K562 (cell line): ENCODE measurements at regions not wholly inside any gene's neighbourhood (a gene's known extent, or its start where the extent isn't known, plus 50 kb on each side); places are given as distances from the start of the nearest gene placed in this dataset.

ENCODE experiments used
- ATAC-seq: fragments of 200-7000 bp; cut with Tn5 transposase; 3 replicates; pipeline ENCODE4 v1.9.1; 2020; ENCODE audit warnings: moderate library complexity
- BruUV-seq: library from RNA; stranded (reverse); fragments of 400-500 nt; replicated peaks from 2 replicates; lab custom pipeline; 2021; lab: Mats Ljungman, UMichigan
- CTCF ChIA-PET: fragments of 300-600 bp; formaldehyde crosslinking; extraction: SDS; loops from one replicate; lab custom pipeline; 2021; ENCODE audit warnings: low intra/inter-chr PET ratio; lab: Yijun Ruan, JAX
- POLR2A ChIA-PET: fragments of 300-600, 350-650 bp; sonication (Branson Sonifier 250); formaldehyde crosslinking; extraction: SDS; loops from one replicate; lab custom pipeline; 2021; ENCODE audit warnings: antibody characterized with exemption, inconsistent platforms; lab: Yijun Ruan, JAX
- DNase-seq, 4 experiments: peaks; one replicate each; pipeline versions ENCODE4 v3.0.0 to v3.0.0-alpha.2; 2011 to 2018; ENCODE audit warnings: low spot score in 3 of 4, mixed read lengths in 3 of 4; ENCODE audit errors: extremely low read depth in 1 of 4
- FAIRE-seq: peaks from 2 replicates; lab custom pipeline; 2011; peaks lifted over from hg19 to GRCh38; lab: Jason Lieb, UNC
- H2AFZ ChIP-seq: 2 replicates; pipeline ENCODE4 v1.6.0; 2011; ENCODE audit warnings: low read depth, low read length, control low read depth, inconsistent platforms
- H3K27ac ChIP-seq: fragments of 200-600 bp; 3 replicates; pipeline ENCODE4 v1.8.0; 2011; ENCODE audit warnings: low read depth, mild to moderate bottlenecking, control low read depth, inconsistent platforms, low read length, moderate library complexity, mixed read lengths; ENCODE audit errors: extremely low read depth
- H3K27me3 ChIP-seq, 2 experiments: fragments of 300-600 bp in 1 of 2; 2 replicates in 1 of 2; 3 replicates in 1 of 2; pipeline versions ENCODE4 v1.6.0 to v1.8.0; 2011; ENCODE audit warnings: inconsistent platforms in 2 of 2, low read length in 2 of 2, mild to moderate bottlenecking in 1 of 2, mixed read lengths in 1 of 2, moderate library complexity in 1 of 2; ENCODE audit not compliant: control insufficient read depth in 2 of 2, insufficient read depth in 2 of 2
- H3K36me3 ChIP-seq: fragments of 300-600 bp; 3 replicates; pipeline ENCODE4 v1.8.0; 2011; ENCODE audit warnings: mild to moderate bottlenecking, low read length, inconsistent platforms; ENCODE audit not compliant: control insufficient read depth, insufficient read depth
- H3K4me1 ChIP-seq, 2 experiments: fragments of 200-600 bp in 1 of 2; replicated peaks in 1 of 2; 2 replicates in 1 of 2; 3 replicates in 1 of 2; pipeline versions ENCODE4 v1.5.1 to v1.8.0; 2011; ENCODE audit warnings: inconsistent platforms in 2 of 2, low read length in 2 of 2, mild to moderate bottlenecking in 1 of 2, mixed read lengths in 1 of 2, moderate library complexity in 1 of 2; ENCODE audit not compliant: control insufficient read depth in 2 of 2, insufficient read depth in 2 of 2
- H3K4me2 ChIP-seq: 2 replicates; pipeline ENCODE4 v1.6.1; 2011; ENCODE audit warnings: low read length, control low read depth, inconsistent platforms, mixed read lengths; ENCODE audit not compliant: insufficient read depth
- H3K4me3 ChIP-seq: fragments of 200-600 bp; sonication (generic), shearing (Covaris generic); 2 replicates; pipeline ENCODE4 v1.5.1; 2016; ENCODE audit warnings: control low read depth, inconsistent platforms
- H3K79me2 ChIP-seq: fragments of 200-600 bp; 3 replicates; pipeline ENCODE4 v1.8.0; 2011; ENCODE audit warnings: low read length, inconsistent platforms; ENCODE audit not compliant: control insufficient read depth, insufficient read depth
- H3K9ac ChIP-seq, 2 experiments: 2 replicates each; pipeline versions ENCODE4 v1.6.0 to v1.6.1; 2011; ENCODE audit warnings: low read depth in 2 of 2, low read length in 2 of 2, control low read depth in 1 of 2, inconsistent platforms in 1 of 2, mild to moderate bottlenecking in 1 of 2, mixed read lengths in 1 of 2; ENCODE audit not compliant: insufficient read depth in 1 of 2
- H3K9me1 ChIP-seq: one replicate; pipeline ENCODE4 v1.6.0; 2011; ENCODE audit warnings: inconsistent platforms, mild to moderate bottlenecking, low read length, moderate library complexity; ENCODE audit not compliant: control insufficient read depth, insufficient read depth
- H3K9me3 ChIP-seq: replicated peaks from 2 replicates; pipeline ENCODE4 v1.5.1; 2011; ENCODE audit warnings: low read depth, low read length, inconsistent platforms; ENCODE audit not compliant: control insufficient read depth, insufficient read depth
- H4K20me1 ChIP-seq: replicated peaks from 2 replicates; pipeline ENCODE4 v1.6.1; 2011; ENCODE audit warnings: low read length, inconsistent platforms, mixed read lengths; ENCODE audit not compliant: control insufficient read depth, insufficient read depth
- CBX2 ChIP-seq: fragments of 200-600 bp; sonication (generic); IDR thresholded peaks from one replicate; pipeline ENCODE4 v1.6.1; 2012; ENCODE audit warnings: mild to moderate bottlenecking, low read length, inconsistent platforms; ENCODE audit not compliant: insufficient read depth, poor library complexity, severe bottlenecking
- KDM5B ChIP-seq: fragments of 200-600 bp; sonication (generic); IDR thresholded peaks from 2 replicates; pipeline ENCODE4 v1.6.1; 2012; ENCODE audit warnings: low read depth, mild to moderate bottlenecking, moderate library complexity, low read length, control low read depth, inconsistent platforms; ENCODE audit not compliant: insufficient replicate concordance
- MAFG ChIP-seq: fragments of 450-650 bp; conservative IDR thresholded peaks from 2 replicates; pipeline ENCODE4 v1.6.1; 2016; ENCODE audit warnings: missing genetic modification characterization, missing compliant biosample characterization
- PHF20 ChIP-seq: fragments of 450-650 bp; IDR thresholded peaks from 2 replicates; pipeline ENCODE4 v1.6.1; 2018; ENCODE audit not compliant: partially characterized antibody
- RFX1 ChIP-seq: fragments of 450-650 bp; IDR thresholded peaks from 2 replicates; pipeline ENCODE4 v1.6.1; 2016; ENCODE audit warnings: mild to moderate bottlenecking, moderate library complexity
- SMAD1 ChIP-seq: fragments of 150-350 bp; IDR thresholded peaks from 2 replicates; pipeline ENCODE4 v1.6.1; 2014; ENCODE audit warnings: low read length, low read depth; ENCODE audit not compliant: partially characterized antibody
- SRSF9 ChIP-seq: fragments of 200-400 bp; formaldehyde crosslinking; IDR thresholded peaks from 2 replicates; pipeline ENCODE4 v1.6.1; 2017; ENCODE audit warnings: low read depth, low read length, borderline replicate concordance
- SUPT5H ChIP-seq: fragments of 450-650 bp; IDR thresholded peaks from 2 replicates; pipeline ENCODE4 v1.6.1; 2016
- TAF1 ChIP-seq: IDR thresholded peaks from 2 replicates; pipeline ENCODE4 v1.6.1; 2011; ENCODE audit warnings: mild to moderate bottlenecking, low read length, moderate library complexity; ENCODE audit not compliant: insufficient read depth, control insufficient read depth, severe bottlenecking; ENCODE audit errors: extremely low read depth
- VEZF1 ChIP-seq: fragments of 200-800 bp; sonication (Bioruptor generic); IDR thresholded peaks from 2 replicates; pipeline ENCODE4 v1.6.1; 2017; ENCODE audit warnings: missing genetic modification characterization, missing compliant biosample characterization
- ZNF175 ChIP-seq: fragments of 200-800 bp; sonication (Bioruptor generic); IDR thresholded peaks from 2 replicates; pipeline ENCODE4 v1.6.1; 2016; ENCODE audit warnings: low read depth, mild to moderate bottlenecking, missing genetic modification characterization, missing compliant biosample characterization
- ZNF766 ChIP-seq: fragments of 200-800 bp; sonication (Bioruptor generic); conservative IDR thresholded peaks from 2 replicates; pipeline ENCODE4 v1.6.1; 2016; ENCODE audit warnings: missing genetic modification characterization, missing compliant biosample characterization
- ZSCAN29 ChIP-seq: fragments of 450-650 bp; IDR thresholded peaks from 2 replicates; pipeline ENCODE4 v1.6.1; 2017
- WGBS: fragments of 100-300 bp; shearing (Covaris generic); methylation state at CpG from one replicate; pipeline ENCODE4 v1.1.6; 2016; ENCODE audit warnings: low coverage, mixed read lengths; ENCODE audit not compliant: insufficient coverage; ENCODE audit errors: missing lambda C conversion rate; 5-methylcytosine and 5-hydroxymethylcytosine counted together
- in situ Hi-C: fragments of 300-500 bp; cut with MboI; formaldehyde crosslinking; loops from 4 replicates; pipeline ENCODE4 v1.15.0; 2018; ENCODE audit warnings: inconsistent platforms, mixed read lengths
- intact Hi-C: fragments of 100-400 bp; cut with micrococcal nuclease; formaldehyde crosslinking; loops from 2 replicates; pipeline ENCODE4 v1.14.2; 2022

GRCh38 chr20:57921676-57922075, 211.9 kb upstream of the PMEPA1 start:
- in situ Hi-C loops (no loop called here), intact Hi-C loops (no loop called here)
- Histone ChIP-seq H3K4me1 (no peaks in the 10 kb centered on the region), H3K9me3 (no peaks in the 10 kb centered on the region), H3K4me3 (no peak overlapping the region), H3K4me2 (no peak overlapping the region), H3K27ac (no peak overlapping the region), H3K9me1 (no peaks in the 10 kb centered on the region), H3K79me2 (no peaks in the 10 kb centered on the region), H4K20me1 (no peaks in the 10 kb centered on the region), H3K36me3 (no peaks in the 10 kb centered on the region), H3K9ac (no peak overlapping the region), H3K27me3 (peaks cover 3 to 25% of the 10 kb centered on the region in 2 experiments; a peak in 4 of 5 replicates), H2AFZ (no peak overlapping the region)
- ChIA-PET POLR2A (interaction anchor here (0.6 to 0.7 kb wide), 2 partner anchors 22 to 364 kb away, joined by 4 to 6 read pairs; no protein-coding TSS in a partner anchor), CTCF (no interaction called here)
- DNase-seq, result no peak
- ATAC-seq, result no peak
- FAIRE-seq, result no peak
- 2% methylated on average over 8 of the region's 8 CpGs for WGBS
- no peak for TF ChIP-seq SUPT5H
- no peak for TF ChIP-seq TAF1
- no peak for TF ChIP-seq CBX2
- no peak for TF ChIP-seq SMAD1
- no peak for TF ChIP-seq ZNF175 (CRISPR knock-in tag)
- no peak for TF ChIP-seq PHF20
- no TSS peak for BruUV-seq

- FAIRE-seq (no peak), DNase-seq (no peak), ATAC-seq (no peak)
- in situ Hi-C loops (no loop called here), intact Hi-C loops (no loop called here)
- Histone ChIP-seq H3K9me1 (no peaks in the 10 kb centered on the region), H2AFZ (no peak overlapping the region), H3K27ac (no peak overlapping the region), H3K4me3 (no peak overlapping the region), H3K9ac (no peak overlapping the region), H3K27me3 (peaks cover 3 to 25% of the 10 kb centered on the region in 2 experiments; a peak in 4 of 5 replicates), H3K9me3 (no peaks in the 10 kb centered on the region), H3K4me1 (no peaks in the 10 kb centered on the region), H3K4me2 (no peak overlapping the region), H3K79me2 (no peaks in the 10 kb centered on the region), H4K20me1 (no peaks in the 10 kb centered on the region), H3K36me3 (no peaks in the 10 kb centered on the region)
- 2% methylated on average over 6 of the region's 6 CpGs for WGBS
- ChIA-PET CTCF (no interaction called here), POLR2A (interaction anchor here (0.6 to 0.7 kb wide), 2 partner anchors 23 to 363 kb away, joined by 4 to 6 read pairs; no protein-coding TSS in a partner anchor)
- BruUV-seq, result no TSS peak
- TF ChIP-seq MAFG (tag), result no peak
- no peak for TF ChIP-seq VEZF1 (CRISPR knock-in tag)
- TF ChIP-seq ZSCAN29, result no peak
- TF ChIP-seq RFX1, result no peak
- TF ChIP-seq KDM5B, result no peak
- TF ChIP-seq ZNF766, result no peak
- no peak for TF ChIP-seq SRSF9
Measured at GRCh38 chr20:57920971-57921370, 211.2 kb upstream of the PMEPA1 start.
